NCI-H2107 treated with DMSO at 0.1 percent for 48 hours (cell line): ENCODE measurements at regions not wholly inside any gene's neighbourhood (a gene's known extent, or its start where the extent isn't known, plus 50 kb on each side); places are given as distances from the start of the nearest gene placed in this dataset.
"Not testable (repeated sequence)": the region's sequence is repeated elsewhere in the genome, so short reads cannot be mapped to it uniquely, and the experiment has no call there.

Experiments
- DNase-seq: peaks from one replicate; lab custom pipeline; 2025; ENCODE audit not compliant: unreplicated experiment; lab: John Stamatoyannopoulos, UW

GRCh38 chr6:134678436-134678889 lies 271.4 kb downstream of the ALDH8A1 start:
- no peak for DNase-seq

GRCh38 chr6:134676307-134677281 lies 273.3 kb downstream of the ALDH8A1 start:
- DNase-seq, result peak; percentile 42

- DNase-seq, result peak; percentile 78
Observed at GRCh38 chr6:134675110-134676054, 274.5 kb downstream of the ALDH8A1 start.

GRCh38 chr6:134674562-134674961 lies 275.3 kb downstream of the ALDH8A1 start:
- peak; percentile 48 for DNase-seq

- DNase-seq, result no peak
Observed at GRCh38 chr6:134669485-134669884, 280.4 kb downstream of the ALDH8A1 start.

- DNase-seq, result no peak
Observed at GRCh38 chr6:134667111-134667510, 282.8 kb downstream of the ALDH8A1 start.

GRCh38 chr6:134666125-134666524 lies 283.8 kb downstream of the ALDH8A1 start:
- no peak for DNase-seq

GRCh38 chr6:134665029-134665723 lies 284.7 kb downstream of the ALDH8A1 start:
- no peak for DNase-seq

GRCh38 chr6:134663800-134664535 lies 285.9 kb downstream of the ALDH8A1 start:
- no peak for DNase-seq

- no peak for DNase-seq
Observed at GRCh38 chr6:134663356-134663755, 286.5 kb downstream of the ALDH8A1 start.

GRCh38 chr6:134662077-134662700 lies 287.7 kb downstream of the ALDH8A1 start:
- DNase-seq, result no peak

GRCh38 chr6:134659885-134660284 lies 290.0 kb downstream of the ALDH8A1 start:
- not testable (repeated sequence) for DNase-seq

GRCh38 chr6:134658596-134658995 lies 291.3 kb downstream of the ALDH8A1 start:
- no peak for DNase-seq

GRCh38 chr6:134657751-134658527 lies 292.0 kb downstream of the ALDH8A1 start:
- DNase-seq, result no peak

GRCh38 chr6:134657343-134657742 lies 292.6 kb downstream of the ALDH8A1 start:
- DNase-seq, result no peak

GRCh38 chr6:134654751-134655150 lies 295.1 kb downstream of the ALDH8A1 start:
- DNase-seq, result no peak

GRCh38 chr6:134651519-134651918 lies 298.4 kb downstream of the ALDH8A1 start:
- DNase-seq, result no peak

GRCh38 chr6:134647861-134648260 lies 302.0 kb downstream of the ALDH8A1 start:
- no peak for DNase-seq

GRCh38 chr6:134642819-134643218 lies 307.1 kb downstream of the ALDH8A1 start:
- no peak for DNase-seq
